ENCODE measurements at regions not wholly inside any gene's neighbourhood (a gene's known extent, or its start where the extent isn't known, plus 50 kb on each side); places are given as distances from the start of the nearest gene placed in this dataset.

DNA sequence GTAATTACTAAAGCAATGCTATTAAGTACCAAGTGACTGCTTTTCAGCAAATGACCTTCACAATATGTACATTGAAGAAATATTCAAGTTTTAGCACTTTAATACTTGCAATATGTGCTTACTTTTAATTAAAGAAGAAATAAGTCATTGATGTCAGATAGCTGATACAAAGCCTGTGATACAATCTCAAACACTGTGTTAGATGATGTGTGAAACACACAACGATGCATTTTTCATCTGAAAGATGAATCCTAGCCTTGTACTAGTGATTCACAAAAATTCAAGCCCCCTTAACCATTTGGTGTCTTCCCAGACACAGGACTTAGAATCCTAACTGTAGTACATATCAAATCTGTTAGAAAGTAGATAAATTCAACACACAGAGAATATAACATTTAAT is 724.1 kb upstream of the ADAMTS5 start:
- TF ChIP-seq, protein P1, sequence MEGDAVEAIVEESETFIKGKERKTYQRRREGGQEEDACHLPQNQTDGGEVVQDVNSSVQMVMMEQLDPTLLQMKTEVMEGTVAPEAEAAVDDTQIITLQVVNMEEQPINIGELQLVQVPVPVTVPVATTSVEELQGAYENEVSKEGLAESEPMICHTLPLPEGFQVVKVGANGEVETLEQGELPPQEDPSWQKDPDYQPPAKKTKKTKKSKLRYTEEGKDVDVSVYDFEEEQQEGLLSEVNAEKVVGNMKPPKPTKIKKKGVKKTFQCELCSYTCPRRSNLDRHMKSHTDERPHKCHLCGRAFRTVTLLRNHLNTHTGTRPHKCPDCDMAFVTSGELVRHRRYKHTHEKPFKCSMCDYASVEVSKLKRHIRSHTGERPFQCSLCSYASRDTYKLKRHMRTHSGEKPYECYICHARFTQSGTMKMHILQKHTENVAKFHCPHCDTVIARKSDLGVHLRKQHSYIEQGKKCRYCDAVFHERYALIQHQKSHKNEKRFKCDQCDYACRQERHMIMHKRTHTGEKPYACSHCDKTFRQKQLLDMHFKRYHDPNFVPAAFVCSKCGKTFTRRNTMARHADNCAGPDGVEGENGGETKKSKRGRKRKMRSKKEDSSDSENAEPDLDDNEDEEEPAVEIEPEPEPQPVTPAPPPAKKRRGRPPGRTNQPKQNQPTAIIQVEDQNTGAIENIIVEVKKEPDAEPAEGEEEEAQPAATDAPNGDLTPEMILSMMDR (IDR thresholded peaks at IDR 0.05; ENCODE audit: borderline replicate concordance, extremely low read depth, low read length, poor library complexity, severe bottlenecking) = no peak
- no peak for TF ChIP-seq EZH2 (IDR thresholded peaks at IDR 0.05; ENCODE audit: borderline replicate concordance, low read depth, low read length, severe bottlenecking)
